Right lobe of liver (tissue), 6 donors: ENCODE measurements at regions not wholly inside any gene's neighbourhood (a gene's known extent, or its start where the extent isn't known, plus 50 kb on each side); places are given as distances from the start of the nearest gene placed in this dataset.

Experiments
- ATAC-seq, 4 donors: fragments of 200-7000 bp; cut with Tn5 transposase; one replicate each; pipeline ENCODE4 v1.9.1; 2020; ENCODE audit warnings: mild to moderate bottlenecking in 4 of 4, moderate library complexity in 4 of 4
- DNase-seq, 3 donors: peaks; one replicate each; pipeline ENCODE4 v3.0.0-alpha.2; 2020
- H3K27ac ChIP-seq, 3 donors: fragments of 200-600 bp; one replicate each; pipeline ENCODE4 v1.8.0; 2022
- H3K27me3 ChIP-seq, 2 donors: fragments of 200-600 bp; one replicate each; pipeline ENCODE4 v1.8.0; 2022
- H3K36me3 ChIP-seq, 4 donors: fragments of 200-600 bp; sonication (generic) in 1 of 4; one replicate each; pipeline versions ENCODE4 v1.5.1 to v1.8.0; 2017 to 2022; ENCODE audit warnings: control low read depth in 1 of 4
- H3K4me1 ChIP-seq, 4 donors: fragments of 200-600 bp; sonication (generic) in 1 of 4; one replicate each; pipeline versions ENCODE4 v1.5.1 to v1.8.0; 2017 to 2022; ENCODE audit warnings: control low read depth in 1 of 4
- H3K4me3 ChIP-seq, 3 donors: fragments of 200-600 bp; one replicate each; pipeline ENCODE4 v1.8.0; 2022
- H3K9me3 ChIP-seq, 4 donors: fragments of 200-600 bp; sonication (generic) in 1 of 4; one replicate each; pipeline versions ENCODE4 v1.5.1 to v1.8.0; 2017 to 2022; ENCODE audit warnings: control low read depth in 1 of 4
- CTCF ChIP-seq, 4 donors: fragments of 200-600 bp in 3 of 4; fragments of 450-650 bp in 1 of 4; IDR thresholded peaks; one replicate each; pipeline versions ENCODE4 v1.5.1 to v1.8.0; 2016 to 2022; ENCODE audit warnings: antibody characterized with exemption in 4 of 4, mild to moderate bottlenecking in 2 of 4
- POLR2A ChIP-seq: fragments of 450-650 bp; IDR thresholded peaks from one replicate; pipeline ENCODE4 v1.6.1; 2017; ENCODE audit warnings: antibody characterized with exemption, mild to moderate bottlenecking
- WGBS: methylation state at CpG from one replicate; pipeline ENCODE4 v1.1.6; 2018; ENCODE audit warnings: low coverage, low lambda C conversion rate; ENCODE audit not compliant: insufficient coverage; ENCODE audit errors: missing lambda C conversion rate; 5-methylcytosine and 5-hydroxymethylcytosine counted together
- intact Hi-C, 2 donors: fragments of 100-400 bp; cut with DNase I; formaldehyde crosslinking; loops; one replicate each; pipeline versions ENCODE4 v1.11.2 to v1.14.1; 2022
- donor health status: DM: no; HTN: yes; CAD: no.
- donor health status: DM: no; HTN: no; CAD: no.
- donor health status: DM: no; HTN: no; CAD: no.
- donor health status: DM: no; HTN: yes; CAD: no.
- donor health status: DM: no; HTN: yes; CAD: no.

GRCh38 chr3:14297305-14297704, 105.1 kb upstream of the SLC6A6 start:
- no peaks in the 10 kb centered on the region for H3K9me3 ChIP-seq
- DNase-seq (no peak), ATAC-seq (no peak)
- H3K36me3 ChIP-seq = no peaks in the 10 kb centered on the region
- no peak overlapping the region for H3K27ac ChIP-seq
- no peak for TF ChIP-seq POLR2A
- no peak for TF ChIP-seq CTCF (IDR thresholded peaks at IDR 0.05)
- H3K27me3 ChIP-seq = no peaks in the 10 kb centered on the region
- 81% methylated on average over 6 of the region's 8 CpGs for WGBS
- intact Hi-C loops = no loop called here
- H3K4me3 ChIP-seq = no peak overlapping the region
- H3K4me1 ChIP-seq = no peaks in the 10 kb centered on the region

DNA sequence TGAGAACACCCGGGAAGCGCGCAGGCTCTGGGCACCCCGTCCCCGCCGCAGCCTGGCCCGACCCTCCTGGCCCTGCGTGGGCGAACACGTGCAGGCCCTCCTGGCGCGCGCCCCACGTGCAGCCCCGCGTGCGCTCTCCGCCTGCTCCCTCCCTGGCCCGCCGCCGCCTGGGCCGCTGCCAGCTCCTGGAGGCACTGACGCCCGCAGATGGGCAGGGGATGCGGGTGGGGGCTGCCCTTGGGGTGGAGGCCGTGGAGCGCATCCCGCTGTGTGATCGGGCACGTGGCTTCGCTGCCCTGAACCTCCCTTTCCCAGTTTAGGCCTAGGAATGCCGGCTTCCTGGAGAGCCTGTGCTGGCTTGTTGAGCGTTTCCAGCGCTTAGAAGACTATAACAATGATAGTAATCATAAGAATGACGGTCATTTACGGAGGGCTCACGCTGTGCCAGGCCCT, 104.6 kb upstream of the SLC6A6 start:
- no peak for DNase-seq
- Histone ChIP-seq H3K9me3 (no peaks in the 10 kb centered on the region), H3K4me3 (no peak overlapping the region), H3K27me3 (no peaks in the 10 kb centered on the region), H3K27ac (no peak overlapping the region), H3K36me3 (no peaks in the 10 kb centered on the region), H3K4me1 (no peaks in the 10 kb centered on the region)
- ATAC-seq = peak in 1 of 4 donors; percentile 18
- intact Hi-C loops = no loop called here
- TF ChIP-seq POLR2A (no peak), CTCF (IDR thresholded peaks at IDR 0.05) (no peak)
- 61% methylated on average over 5 of the region's 37 CpGs for WGBS

GRCh38 chr3:14298442-14298841, 104.0 kb upstream of the SLC6A6 start:
- Histone ChIP-seq H3K27me3 (no peaks in the 10 kb centered on the region), H3K4me1 (no peaks in the 10 kb centered on the region), H3K9me3 (no peaks in the 10 kb centered on the region), H3K36me3 (no peaks in the 10 kb centered on the region), H3K27ac (no peak overlapping the region), H3K4me3 (no peak overlapping the region)
- no peak for ATAC-seq
- no peak for TF ChIP-seq CTCF (IDR thresholded peaks at IDR 0.05)
- TF ChIP-seq POLR2A = no peak
- intact Hi-C loops = no loop called here
- WGBS = 100% methylated on average over 1 of the region's 5 CpGs
- DNase-seq = no peak

DNA sequence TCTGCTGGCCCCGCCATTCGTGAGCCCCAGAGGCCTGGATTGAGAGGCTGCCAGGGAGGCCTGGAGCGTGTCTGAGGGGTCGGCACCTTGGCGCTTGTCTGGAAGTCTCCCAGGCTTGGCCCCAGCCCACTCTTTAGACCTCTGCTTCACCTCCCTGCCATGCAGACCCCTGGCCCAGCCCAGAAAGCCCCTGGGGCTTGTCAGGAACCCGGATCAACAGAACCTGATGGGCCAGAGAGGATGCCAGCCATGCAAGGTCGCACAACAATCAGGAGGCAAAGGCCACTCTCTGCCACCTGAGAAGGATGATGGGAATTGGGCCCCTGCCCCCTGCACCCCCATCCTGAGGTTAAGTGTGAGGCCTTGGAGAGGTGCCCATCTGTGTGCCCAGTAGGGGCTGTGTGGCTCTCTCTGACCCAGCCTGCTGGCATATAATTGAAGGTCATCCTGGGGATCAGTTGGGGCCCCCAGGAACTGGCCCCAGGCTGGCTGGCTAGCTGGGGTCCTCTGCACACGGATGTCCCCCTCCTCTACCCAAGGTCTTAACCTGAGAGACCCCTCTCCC, 103.3 kb upstream of the SLC6A6 start:
- no peak for TF ChIP-seq CTCF (IDR thresholded peaks at IDR 0.05)
- no peak for TF ChIP-seq POLR2A
- Histone ChIP-seq H3K4me1 (no peaks in the 10 kb centered on the region), H3K36me3 (no peaks in the 10 kb centered on the region), H3K27ac (no peak overlapping the region), H3K27me3 (no peaks in the 10 kb centered on the region), H3K4me3 (no peak overlapping the region), H3K9me3 (no peaks in the 10 kb centered on the region)
- no peak for ATAC-seq
- intact Hi-C loops = no loop called here
- 80% methylated on average over 1 of the region's 8 CpGs for WGBS
- no peak for DNase-seq

DNA sequence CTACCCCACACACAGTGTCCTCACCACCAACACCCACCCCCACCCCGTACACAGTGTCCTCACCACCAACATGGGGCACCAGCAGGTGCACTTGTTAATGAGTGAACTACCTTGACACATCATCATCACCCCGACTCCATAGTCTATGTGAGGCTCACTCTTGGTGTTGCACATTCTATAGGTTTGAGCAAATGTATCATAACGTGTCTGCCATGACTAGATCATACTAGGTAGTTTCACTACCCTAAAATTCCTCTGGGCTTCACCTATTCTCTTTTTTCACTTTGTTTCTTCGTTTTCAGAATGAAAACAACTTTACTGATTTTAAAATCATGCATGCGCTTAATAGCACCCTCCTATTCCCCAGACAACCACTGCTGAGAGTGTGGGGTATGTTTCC, 102.6 kb upstream of the SLC6A6 start:
- Histone ChIP-seq H3K36me3 (no peaks in the 10 kb centered on the region), H3K4me1 (no peaks in the 10 kb centered on the region), H3K27me3 (no peaks in the 10 kb centered on the region), H3K27ac (no peak overlapping the region), H3K9me3 (no peaks in the 10 kb centered on the region), H3K4me3 (no peak overlapping the region)
- 63% methylated on average over 4 of the region's 5 CpGs for WGBS
- TF ChIP-seq CTCF (IDR thresholded peaks at IDR 0.05) (no peak), POLR2A (no peak)
- DNase-seq (no peak), ATAC-seq (no peak)
- intact Hi-C loops = no loop called here
